ENCODE measurements at regions not wholly inside any gene's neighbourhood (a gene's known extent, or its start where the extent isn't known, plus 50 kb on each side); places are given as distances from the start of the nearest gene placed in this dataset.

GRCh38 chr11:128086794-128087193 lies 500.6 kb downstream of the ETS1 start:
- Histone ChIP-seq H3K9ac (ENCODE audit: low read depth, low read length, poor library complexity, severe bottlenecking) (no peak overlapping the region), H3K9me2 (replicated peaks; ENCODE audit: low read depth, low read length) (no peaks in the 10 kb centered on the region), H3K9me3 (ENCODE audit: insufficient read depth, low read depth, low read length) (peaks cover 12% of the 10 kb centered on the region; the same call in 1 of the 2 replicates), H3F3A (ENCODE audit: low read depth) (no peaks in the 10 kb centered on the region), H3K36me3 (ENCODE audit: insufficient read depth, low read length) (no peaks in the 10 kb centered on the region), H3K4me2 (ENCODE audit: low read depth, low read length, poor library complexity, severe bottlenecking) (no peak overlapping the region), H3K27me3 (ENCODE audit: insufficient read depth, low read length, poor library complexity, severe bottlenecking) (no peaks in the 10 kb centered on the region), H2AFZ (ENCODE audit: low read length) (peak overlapping the region; percentile 16; the same call in 1 of the 2 replicates), H3K4me3 (ENCODE audit: low read length, poor library complexity, severe bottlenecking) (no peak overlapping the region), H3K4me1 (ENCODE audit: insufficient read depth, low read length, poor library complexity, severe bottlenecking) (peaks cover 2% of the 10 kb centered on the region), H3K79me2 (ENCODE audit: insufficient read depth, low read length) (no peaks in the 10 kb centered on the region), H4K20me1 (ENCODE audit: insufficient read depth, low read length, poor library complexity, severe bottlenecking) (no peaks in the 10 kb centered on the region)
- TF ChIP-seq EZH2phosphoT487 (IDR thresholded peaks at IDR 0.05; ENCODE audit: borderline replicate concordance) (no peak), CTCF (conservative IDR thresholded peaks at IDR 0.05; ENCODE audit: low read length) (peak; percentile 49)

GRCh38 chr11:128085276-128085675 lies 502.1 kb downstream of the ETS1 start:
- no peaks in the 10 kb centered on the region for H3K27me3 ChIP-seq (ENCODE audit: insufficient read depth, low read length, poor library complexity, severe bottlenecking)
- no peaks in the 10 kb centered on the region for H3K79me2 ChIP-seq (ENCODE audit: insufficient read depth, low read length)
- no peaks in the 10 kb centered on the region for H3K36me3 ChIP-seq (ENCODE audit: insufficient read depth, low read length)
- peak overlapping the region; percentile 71; the same call in 1 of the 2 replicates for H2AFZ ChIP-seq (ENCODE audit: low read length)
- H3K9me2 ChIP-seq (replicated peaks; ENCODE audit: low read depth, low read length): no peaks in the 10 kb centered on the region
- H3K4me1 ChIP-seq (ENCODE audit: insufficient read depth, low read length, poor library complexity, severe bottlenecking): peaks cover 2% of the 10 kb centered on the region
- no peaks in the 10 kb centered on the region for H3F3A ChIP-seq (ENCODE audit: low read depth)
- H3K4me3 ChIP-seq (ENCODE audit: low read length, poor library complexity, severe bottlenecking): no peak overlapping the region
- H3K4me2 ChIP-seq (ENCODE audit: low read depth, low read length, poor library complexity, severe bottlenecking): no peak overlapping the region
- H4K20me1 ChIP-seq (ENCODE audit: insufficient read depth, low read length, poor library complexity, severe bottlenecking): no peaks in the 10 kb centered on the region
- TF ChIP-seq CTCF (conservative IDR thresholded peaks at IDR 0.05; ENCODE audit: low read length) (no peak), EZH2phosphoT487 (IDR thresholded peaks at IDR 0.05; ENCODE audit: borderline replicate concordance) (no peak)
- no peak overlapping the region for H3K9ac ChIP-seq (ENCODE audit: low read depth, low read length, poor library complexity, severe bottlenecking)
- H3K9me3 ChIP-seq (ENCODE audit: insufficient read depth, low read depth, low read length): peaks cover 12% of the 10 kb centered on the region; the same call in 1 of the 2 replicates

- TF ChIP-seq CTCF (conservative IDR thresholded peaks at IDR 0.05; ENCODE audit: low read length) (no peak), EZH2phosphoT487 (IDR thresholded peaks at IDR 0.05; ENCODE audit: borderline replicate concordance) (no peak)
- Histone ChIP-seq H3F3A (ENCODE audit: low read depth) (no peaks in the 10 kb centered on the region), H3K9ac (ENCODE audit: low read depth, low read length, poor library complexity, severe bottlenecking) (no peak overlapping the region), H3K9me3 (ENCODE audit: insufficient read depth, low read depth, low read length) (no peaks in the 10 kb centered on the region), H3K27me3 (ENCODE audit: insufficient read depth, low read length, poor library complexity, severe bottlenecking) (no peaks in the 10 kb centered on the region), H3K9me2 (replicated peaks; ENCODE audit: low read depth, low read length) (no peaks in the 10 kb centered on the region), H4K20me1 (ENCODE audit: insufficient read depth, low read length, poor library complexity, severe bottlenecking) (no peaks in the 10 kb centered on the region), H3K79me2 (ENCODE audit: insufficient read depth, low read length) (no peaks in the 10 kb centered on the region), H3K4me2 (ENCODE audit: low read depth, low read length, poor library complexity, severe bottlenecking) (no peak overlapping the region), H3K4me1 (ENCODE audit: insufficient read depth, low read length, poor library complexity, severe bottlenecking) (peaks cover 2% of the 10 kb centered on the region), H2AFZ (ENCODE audit: low read length) (no peak overlapping the region), H3K36me3 (ENCODE audit: insufficient read depth, low read length) (no peaks in the 10 kb centered on the region), H3K4me3 (ENCODE audit: low read length, poor library complexity, severe bottlenecking) (no peak overlapping the region)
Measured at GRCh38 chr11:128082574-128082973, 504.8 kb downstream of the ETS1 start.
